SK-N-SH (cell line): ENCODE measurements at regions not wholly inside any gene's neighbourhood (a gene's known extent, or its start where the extent isn't known, plus 50 kb on each side); places are given as distances from the start of the nearest gene placed in this dataset.

Experiments
- CTCF ChIA-PET: fragments of 300-600, 350-600 bp; formaldehyde crosslinking; extraction: SDS; loops from one replicate; lab custom pipeline; 2021; lab: Yijun Ruan, JAX
- POLR2A ChIA-PET: fragments of 350-600 bp; sonication (Branson Sonifier 250); formaldehyde crosslinking; extraction: SDS; loops from one replicate; lab custom pipeline; 2020; ENCODE audit warnings: antibody characterized with exemption, inconsistent platforms; lab: Yijun Ruan, JAX
- DNase-seq: peaks from one replicate; pipeline ENCODE4 v3.0.0; 2012
- H2AFZ ChIP-seq: fragments of 200-600 bp; sonication (generic); 2 replicates; pipeline ENCODE4 v1.8.1; 2016; ENCODE audit warnings: antibody characterized with exemption, mild to moderate bottlenecking, low read depth
- H3F3A ChIP-seq: fragments of 200-600 bp; sonication (generic); replicated peaks from 2 replicates; pipeline ENCODE3; 2016; ENCODE audit warnings: antibody characterized with exemption, mild to moderate bottlenecking; ENCODE audit not compliant: insufficient read depth
- H3K27ac ChIP-seq, 2 experiments: fragments of 200-500 bp in 1 of 2; fragments of 200-600 bp in 1 of 2; sonication (Bioruptor generic) in 1 of 2; sonication (generic), shearing (Covaris generic) in 1 of 2; 2 replicates each; pipeline versions ENCODE4 v1.5.1 to v1.6.1; 2014 to 2016; ENCODE audit warnings: low read depth in 2 of 2, inconsistent platforms in 1 of 2, low read length in 1 of 2, mild to moderate bottlenecking in 1 of 2, mixed read lengths in 1 of 2
- H3K27me3 ChIP-seq: fragments of 200-600 bp; sonication (generic), shearing (Covaris generic); 2 replicates; pipeline ENCODE4 v1.6.1; 2016; ENCODE audit warnings: mixed run types; ENCODE audit not compliant: insufficient read depth
- H3K36me3 ChIP-seq, 2 experiments: fragments of 200-500 bp in 1 of 2; fragments of 200-600 bp in 1 of 2; sonication (Bioruptor generic) in 1 of 2; sonication (generic) in 1 of 2; replicated peaks in 1 of 2; 2 replicates each; pipeline versions ENCODE3 to v1.5.1; 2014 to 2016; ENCODE audit warnings: low read length in 1 of 2, mild to moderate bottlenecking in 1 of 2; ENCODE audit not compliant: insufficient read depth in 2 of 2, control insufficient read depth in 1 of 2
- H3K4me1 ChIP-seq, 2 experiments: fragments of 200-500 bp in 1 of 2; fragments of 200-600 bp in 1 of 2; sonication (Bioruptor generic) in 1 of 2; sonication (generic), shearing (Covaris generic) in 1 of 2; 2 replicates each; pipeline versions ENCODE4 v1.5.1 to v1.6.1; 2014 to 2016; ENCODE audit warnings: low read depth in 1 of 2, low read length in 1 of 2, mixed run types in 1 of 2; ENCODE audit not compliant: insufficient read depth in 2 of 2, control insufficient read depth in 1 of 2
- H3K4me2 ChIP-seq: fragments of 200-600 bp; sonication (generic), shearing (Covaris generic); 2 replicates; pipeline ENCODE4 v1.6.1; 2017; ENCODE audit warnings: mixed run types
- H3K4me3 ChIP-seq, 2 experiments: fragments of 200-500 bp in 1 of 2; fragments of 200-600 bp in 1 of 2; sonication (Bioruptor generic) in 1 of 2; sonication (generic), shearing (Covaris generic) in 1 of 2; 2 replicates each; pipeline versions ENCODE4 v1.5.1 to v1.8.1; 2014 to 2016; ENCODE audit warnings: low read depth in 2 of 2, inconsistent platforms in 1 of 2, low read length in 1 of 2, mild to moderate bottlenecking in 1 of 2, mixed read lengths in 1 of 2, moderate library complexity in 1 of 2
- H3K79me2 ChIP-seq: fragments of 200-600 bp; sonication (generic); 2 replicates; pipeline ENCODE4 v1.8.1; 2017; ENCODE audit warnings: mild to moderate bottlenecking; ENCODE audit not compliant: insufficient read depth
- H3K9ac ChIP-seq: fragments of 200-600 bp; sonication (generic); 2 replicates; pipeline ENCODE4 v1.6.1; 2017; ENCODE audit warnings: mixed run types
- H3K9me2 ChIP-seq: fragments of 200-600 bp; sonication (generic); 2 replicates; pipeline ENCODE4 v1.6.1; 2017; ENCODE audit warnings: mixed run types
- H3K9me3 ChIP-seq: fragments of 200-600 bp; sonication (generic); 2 replicates; pipeline ENCODE4 v1.6.1; 2017; ENCODE audit warnings: mixed run types, mild to moderate bottlenecking, moderate library complexity
- H4K20me1 ChIP-seq: fragments of 200-600 bp; sonication (generic); 2 replicates; pipeline ENCODE4 v1.6.1; 2017; ENCODE audit warnings: mild to moderate bottlenecking, mixed run types; ENCODE audit not compliant: insufficient read depth
- ELF1 ChIP-seq: IDR thresholded peaks from 2 replicates; pipeline ENCODE4 v1.4.0; 2012
- EP300 ChIP-seq, 2 experiments: IDR thresholded peaks; 2 replicates each; pipeline versions ENCODE4 v1.4.0 to v1.6.1; 2012; ENCODE audit warnings: borderline replicate concordance in 1 of 2, low read depth in 1 of 2, low read length in 1 of 2
- GABPA ChIP-seq: IDR thresholded peaks from 2 replicates; pipeline ENCODE4 v1.4.0; 2012; ENCODE audit warnings: low read depth, mild to moderate bottlenecking
- GATA2 ChIP-seq: sonication (generic); formaldehyde crosslinking; IDR thresholded peaks from 2 replicates; pipeline ENCODE4 v1.5.0; 2020; ENCODE audit warnings: mild to moderate bottlenecking, missing genetic modification reagents
- JUND ChIP-seq: IDR thresholded peaks from 2 replicates; pipeline ENCODE4 v1.4.0; 2012
- MEF2A ChIP-seq: IDR thresholded peaks from 2 replicates; pipeline ENCODE4 v1.4.0; 2012; ENCODE audit warnings: low read depth, borderline replicate concordance
- NFIC ChIP-seq: IDR thresholded peaks from 2 replicates; pipeline ENCODE4 v1.4.0; 2012; ENCODE audit warnings: borderline replicate concordance
- NRF1 ChIP-seq: IDR thresholded peaks from 2 replicates; pipeline ENCODE4 v1.6.1; 2012; ENCODE audit warnings: low read depth, mild to moderate bottlenecking, low read length
- RCOR1 ChIP-seq: fragments of 150-350 bp; IDR thresholded peaks from 2 replicates; pipeline ENCODE4 v1.6.1; 2017; ENCODE audit warnings: antibody characterized with exemption, low read length
- RFX5 ChIP-seq: IDR thresholded peaks from 2 replicates; pipeline ENCODE4 v1.6.1; 2012; ENCODE audit warnings: mild to moderate bottlenecking, improper control_type of control experiment, low read length
- RXRA ChIP-seq: IDR thresholded peaks from 2 replicates; pipeline ENCODE4 v1.4.0; 2012; ENCODE audit warnings: low read depth, mild to moderate bottlenecking, borderline replicate concordance
- SIN3A ChIP-seq: IDR thresholded peaks from 2 replicates; pipeline ENCODE4 v1.6.1; 2012; ENCODE audit warnings: low read depth, mild to moderate bottlenecking, low read length, moderate library complexity, borderline replicate concordance
- TCF12 ChIP-seq: IDR thresholded peaks from 2 replicates; pipeline ENCODE4 v1.4.0; 2012
- YY1 ChIP-seq: IDR thresholded peaks from 2 replicates; pipeline ENCODE4 v1.4.0; 2012; ENCODE audit warnings: low read depth, mild to moderate bottlenecking
- WGBS: methylation state at CpG from one replicate; pipeline ENCODE4 v1.1.6; 2017; ENCODE audit warnings: low lambda C conversion rate; 5-methylcytosine and 5-hydroxymethylcytosine counted together
- TF ChIP-seq, protein P1 (sequence below): IDR thresholded peaks from 2 replicates; pipeline ENCODE4 v1.6.1; 2012; ENCODE audit warnings: mild to moderate bottlenecking, low read depth, low read length, moderate library complexity
- TF ChIP-seq, protein P2 (sequence below): IDR thresholded peaks from 2 replicates; pipeline ENCODE4; 2012

DNA sequence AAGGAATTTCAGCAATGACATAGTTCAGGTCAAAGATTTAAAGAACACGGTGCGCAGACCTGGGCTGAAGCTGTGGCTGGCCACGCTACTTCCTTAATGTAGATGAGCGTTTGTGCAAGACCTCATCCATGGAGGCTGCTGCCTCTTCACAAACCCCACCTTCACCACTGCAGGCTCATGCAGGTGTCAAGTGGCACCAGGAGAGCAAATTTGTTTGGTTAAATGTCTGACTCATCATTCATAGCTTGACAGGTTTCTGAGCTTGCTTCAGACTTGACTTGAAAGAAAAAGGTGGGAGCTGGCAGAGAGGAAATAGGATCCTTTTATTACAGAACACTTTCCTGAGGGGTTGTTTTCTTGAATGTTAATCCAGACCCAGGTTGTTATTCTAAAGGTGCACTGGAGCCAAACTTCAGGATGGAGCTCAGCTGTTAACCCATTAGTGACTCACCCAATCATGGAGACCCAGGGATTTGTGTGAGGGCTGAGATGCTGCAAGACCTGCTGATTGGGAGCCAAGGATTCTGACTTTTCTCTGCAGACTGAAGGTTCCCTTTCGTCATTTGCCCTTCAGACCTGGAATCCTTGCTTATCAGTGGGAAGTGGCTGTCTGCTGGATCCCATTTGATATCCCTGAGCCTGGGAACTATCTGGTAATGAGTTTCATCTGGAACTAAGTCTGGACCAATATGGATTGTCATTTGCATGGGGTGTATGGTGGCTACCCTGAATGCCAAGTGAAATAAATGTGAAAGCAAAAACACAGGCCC lies 315.3 kb downstream of the PTTG2 start:
- ChIA-PET CTCF (interaction anchor here (1.1 to 1.6 kb wide), 2 partner anchors 11 to 456 kb away, joined by 3 read pairs; no protein-coding TSS in a partner anchor), POLR2A (no interaction called here)
- Histone ChIP-seq H3K9me2 (no peaks in the 10 kb centered on the region), H3K79me2 (no peaks in the 10 kb centered on the region), H4K20me1 (no peaks in the 10 kb centered on the region), H2AFZ (no peak overlapping the region), H3K4me1 (peaks cover 0 to 8% of the 10 kb centered on the region in 2 experiments; a peak in 1 of 4 replicates), H3K27me3 (no peaks in the 10 kb centered on the region), H3K9me3 (no peaks in the 10 kb centered on the region), H3K4me2 (no peak overlapping the region), H3K4me3 (no peak overlapping the region), H3F3A (no peaks in the 10 kb centered on the region), H3K36me3 (no peaks in the 10 kb centered on the region), H3K27ac (no peak overlapping the region), H3K9ac (no peak overlapping the region)
- no peak for TF ChIP-seq JUND
- no peak for TF ChIP-seq TCF12
- no peak for TF ChIP-seq EP300 (IDR thresholded peaks at IDR 0.05; ENCODE audit: borderline replicate concordance in 1 of 2, low read depth in 1 of 2, low read length in 1 of 2)
- TF ChIP-seq SIN3A = no peak
- no peak for TF ChIP-seq NRF1
- no peak for TF ChIP-seq NFIC
- TF ChIP-seq RXRA = no peak
- TF ChIP-seq RCOR1 = no peak
- no peak for TF ChIP-seq GABPA
- no peak for TF ChIP-seq GATA2
- TF ChIP-seq, protein P1, sequence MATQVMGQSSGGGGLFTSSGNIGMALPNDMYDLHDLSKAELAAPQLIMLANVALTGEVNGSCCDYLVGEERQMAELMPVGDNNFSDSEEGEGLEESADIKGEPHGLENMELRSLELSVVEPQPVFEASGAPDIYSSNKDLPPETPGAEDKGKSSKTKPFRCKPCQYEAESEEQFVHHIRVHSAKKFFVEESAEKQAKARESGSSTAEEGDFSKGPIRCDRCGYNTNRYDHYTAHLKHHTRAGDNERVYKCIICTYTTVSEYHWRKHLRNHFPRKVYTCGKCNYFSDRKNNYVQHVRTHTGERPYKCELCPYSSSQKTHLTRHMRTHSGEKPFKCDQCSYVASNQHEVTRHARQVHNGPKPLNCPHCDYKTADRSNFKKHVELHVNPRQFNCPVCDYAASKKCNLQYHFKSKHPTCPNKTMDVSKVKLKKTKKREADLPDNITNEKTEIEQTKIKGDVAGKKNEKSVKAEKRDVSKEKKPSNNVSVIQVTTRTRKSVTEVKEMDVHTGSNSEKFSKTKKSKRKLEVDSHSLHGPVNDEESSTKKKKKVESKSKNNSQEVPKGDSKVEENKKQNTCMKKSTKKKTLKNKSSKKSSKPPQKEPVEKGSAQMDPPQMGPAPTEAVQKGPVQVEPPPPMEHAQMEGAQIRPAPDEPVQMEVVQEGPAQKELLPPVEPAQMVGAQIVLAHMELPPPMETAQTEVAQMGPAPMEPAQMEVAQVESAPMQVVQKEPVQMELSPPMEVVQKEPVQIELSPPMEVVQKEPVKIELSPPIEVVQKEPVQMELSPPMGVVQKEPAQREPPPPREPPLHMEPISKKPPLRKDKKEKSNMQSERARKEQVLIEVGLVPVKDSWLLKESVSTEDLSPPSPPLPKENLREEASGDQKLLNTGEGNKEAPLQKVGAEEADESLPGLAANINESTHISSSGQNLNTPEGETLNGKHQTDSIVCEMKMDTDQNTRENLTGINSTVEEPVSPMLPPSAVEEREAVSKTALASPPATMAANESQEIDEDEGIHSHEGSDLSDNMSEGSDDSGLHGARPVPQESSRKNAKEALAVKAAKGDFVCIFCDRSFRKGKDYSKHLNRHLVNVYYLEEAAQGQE = no peak
- no peak for TF ChIP-seq YY1
- DNase-seq = peak; percentile 32
- WGBS = 80% methylated on average over 5 of the region's 5 CpGs

DNA sequence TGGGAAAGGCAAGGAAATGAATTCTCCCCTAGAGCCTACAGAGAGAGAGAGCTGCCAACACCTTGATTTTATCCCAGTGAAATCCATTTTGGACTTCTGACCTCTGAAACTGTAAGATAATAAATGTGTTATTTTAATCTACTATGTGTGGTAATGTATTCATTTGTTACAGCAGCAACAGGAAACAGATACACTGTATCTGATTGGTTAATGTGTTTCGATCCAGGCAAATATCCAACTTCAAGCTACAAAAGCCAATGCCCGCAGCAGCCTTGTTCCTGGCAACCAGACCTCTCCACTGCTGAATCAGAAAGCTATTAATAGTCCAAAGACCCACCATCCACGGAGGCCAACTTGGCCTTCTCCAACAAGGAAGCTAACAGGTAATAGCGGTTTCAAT lies 318.1 kb downstream of the PTTG2 start:
- Histone ChIP-seq H3K27ac (no peak overlapping the region), H3K4me2 (no peak overlapping the region), H3K9ac (no peak overlapping the region), H3K9me3 (no peaks in the 10 kb centered on the region), H3F3A (no peaks in the 10 kb centered on the region), H4K20me1 (no peaks in the 10 kb centered on the region), H3K9me2 (no peaks in the 10 kb centered on the region), H3K4me1 (peaks cover 0 to 8% of the 10 kb centered on the region in 2 experiments; a peak in 1 of 4 replicates), H3K36me3 (no peaks in the 10 kb centered on the region), H3K27me3 (no peaks in the 10 kb centered on the region), H3K4me3 (no peak overlapping the region), H2AFZ (no peak overlapping the region), H3K79me2 (no peaks in the 10 kb centered on the region)
- TF ChIP-seq RFX5 = no peak
- no peak for TF ChIP-seq ELF1
- no peak for TF ChIP-seq MEF2A
- TF ChIP-seq, protein P2, sequence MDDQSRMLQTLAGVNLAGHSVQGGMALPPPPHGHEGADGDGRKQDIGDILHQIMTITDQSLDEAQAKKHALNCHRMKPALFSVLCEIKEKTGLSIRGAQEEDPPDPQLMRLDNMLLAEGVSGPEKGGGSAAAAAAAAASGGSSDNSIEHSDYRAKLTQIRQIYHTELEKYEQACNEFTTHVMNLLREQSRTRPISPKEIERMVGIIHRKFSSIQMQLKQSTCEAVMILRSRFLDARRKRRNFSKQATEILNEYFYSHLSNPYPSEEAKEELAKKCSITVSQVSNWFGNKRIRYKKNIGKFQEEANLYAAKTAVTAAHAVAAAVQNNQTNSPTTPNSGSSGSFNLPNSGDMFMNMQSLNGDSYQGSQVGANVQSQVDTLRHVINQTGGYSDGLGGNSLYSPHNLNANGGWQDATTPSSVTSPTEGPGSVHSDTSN = no peak
- no peak for DNase-seq
- WGBS = 70% methylated on average over 4 of the region's 4 CpGs
- ChIA-PET CTCF (no interaction called here), POLR2A (no interaction called here)
